Transverse colon (tissue), 1 donor: ENCODE measurements at regions not wholly inside any gene's neighbourhood (a gene's known extent, or its start where the extent isn't known, plus 50 kb on each side); places are given as distances from the start of the nearest gene placed in this dataset.

Experiments used
- EP300 ChIP-seq: sonication (generic); formaldehyde crosslinking; IDR thresholded peaks from one replicate; pipeline ENCODE4 v1.6.1; 2017; ENCODE audit warnings: antibody characterized with exemption, low read depth
- POLR2A ChIP-seq: fragments of 450-650 bp; IDR thresholded peaks from one replicate; pipeline ENCODE4 v1.6.1; 2016; ENCODE audit warnings: antibody characterized with exemption, mild to moderate bottlenecking, moderate library complexity

DNA sequence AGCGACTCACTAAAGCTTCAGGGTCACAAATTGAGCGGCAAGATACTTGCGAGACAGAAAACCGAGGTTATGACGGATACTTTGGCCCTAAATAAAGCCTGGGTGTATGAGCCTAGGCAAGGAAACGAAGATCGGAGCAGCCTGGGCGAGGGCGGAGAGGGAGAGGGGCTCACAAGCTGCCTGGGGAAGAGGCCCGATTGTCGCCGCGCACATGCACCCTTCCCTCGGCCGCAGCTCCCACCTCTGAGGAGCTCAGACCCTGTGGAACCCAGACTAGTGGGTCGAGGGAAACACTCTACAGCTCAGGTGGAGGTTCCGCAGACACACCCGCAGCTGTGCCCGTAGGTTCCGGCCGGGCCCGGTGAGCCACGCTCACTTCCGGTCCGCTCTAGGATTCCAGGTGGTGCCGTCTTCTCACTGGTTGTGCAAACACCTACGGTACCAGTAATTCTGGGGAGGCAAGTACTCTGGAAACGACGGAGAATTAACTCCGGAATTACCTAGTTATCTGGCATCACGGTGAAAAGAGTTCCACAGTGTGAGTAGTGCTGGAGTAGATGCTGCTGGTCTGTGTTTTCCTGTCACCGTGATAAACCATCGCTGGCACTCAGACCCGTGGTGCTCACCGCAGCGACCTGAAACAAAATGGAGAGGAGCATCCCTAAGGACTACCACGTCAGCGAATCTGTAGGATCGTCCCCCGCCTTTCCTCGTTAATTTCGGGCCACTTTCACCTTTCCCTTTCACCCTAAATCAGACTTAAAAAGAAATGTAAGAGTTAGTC, 61.5 kb downstream of the GPX5 start:
- TF ChIP-seq POLR2A: no peak
- no peak for TF ChIP-seq EP300
